NCI-H510A treated with DMSO at 0.1 percent for 48 hours (cell line): ENCODE measurements at regions not wholly inside any gene's neighbourhood (a gene's known extent, or its start where the extent isn't known, plus 50 kb on each side); places are given as distances from the start of the nearest gene placed in this dataset.
"Not testable (repeated sequence)": the region's sequence is repeated elsewhere in the genome, so short reads cannot be mapped to it uniquely, and the experiment has no call there.

ENCODE experiments used
- DNase-seq: peaks from one replicate; lab custom pipeline; 2025; lab: John Stamatoyannopoulos, UW

- DNase-seq = no peak
Observed at GRCh38 chr3:127417709-127418559, 130.1 kb upstream of the PRR20G start.

GRCh38 chr3:127413871-127414270, 126.0 kb upstream of the PRR20G start:
- DNase-seq = no peak

- DNase-seq = no peak
Observed at GRCh38 chr3:127413318-127413673, 125.5 kb upstream of the PRR20G start.

GRCh38 chr3:127412578-127413317, 124.9 kb upstream of the PRR20G start:
- no peak for DNase-seq

- DNase-seq = not testable (repeated sequence)
Observed at GRCh38 chr3:127411875-127412274, 124.0 kb upstream of the PRR20G start.

- no peak for DNase-seq
Observed at GRCh38 chr3:127411083-127411727, 123.4 kb upstream of the PRR20G start.

GRCh38 chr3:127410678-127411077, 122.8 kb upstream of the PRR20G start:
- no peak for DNase-seq

GRCh38 chr3:127410137-127410488, 122.3 kb upstream of the PRR20G start:
- DNase-seq = no peak

GRCh38 chr3:127409421-127410136, 121.7 kb upstream of the PRR20G start:
- DNase-seq = no peak

- DNase-seq = no peak
Observed at GRCh38 chr3:127408684-127409420, 121.0 kb upstream of the PRR20G start.

- DNase-seq = no peak
Observed at GRCh38 chr3:127408022-127408683, 120.3 kb upstream of the PRR20G start.

- DNase-seq = no peak
Observed at GRCh38 chr3:127407026-127407939, 119.4 kb upstream of the PRR20G start.

- DNase-seq = no peak
Observed at GRCh38 chr3:127406309-127407025, 118.6 kb upstream of the PRR20G start.

GRCh38 chr3:127405791-127406190, 117.9 kb upstream of the PRR20G start:
- no peak for DNase-seq

GRCh38 chr3:127405010-127405598, 117.3 kb upstream of the PRR20G start:
- DNase-seq = no peak

GRCh38 chr3:127404221-127405009, 116.6 kb upstream of the PRR20G start:
- DNase-seq = no peak

GRCh38 chr3:127403795-127404194, 115.9 kb upstream of the PRR20G start:
- no peak for DNase-seq

- no peak for DNase-seq
Observed at GRCh38 chr3:127399154-127399553, 111.3 kb upstream of the PRR20G start.
